ENCODE measurements at regions not wholly inside any gene's neighbourhood (a gene's known extent, or its start where the extent isn't known, plus 50 kb on each side); places are given as distances from the start of the nearest gene placed in this dataset.
"Not testable (repeated sequence)": the region's sequence is repeated elsewhere in the genome, so short reads cannot be mapped to it uniquely, and the experiment has no call there.

DNA sequence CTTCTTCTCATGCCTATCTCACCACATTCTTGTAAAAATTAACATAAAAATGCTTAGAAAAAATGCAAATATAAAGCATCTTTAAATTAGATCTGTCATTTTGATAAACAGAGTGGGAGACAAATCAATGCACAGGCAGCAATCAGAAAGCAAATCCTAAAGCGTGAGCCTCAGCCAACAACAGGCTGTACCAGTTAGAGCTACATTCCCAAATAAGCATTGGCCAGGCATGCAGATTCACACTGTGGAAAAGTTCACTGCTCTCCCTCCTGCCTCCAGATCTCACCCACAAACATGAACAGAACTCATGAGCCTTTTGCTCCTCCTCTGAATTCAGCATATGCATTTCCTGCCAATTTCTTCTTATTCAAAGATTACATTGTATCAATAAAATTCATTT, 115.2 kb upstream of the FAT3 start:
- peak; percentile 12 for DNase-seq

DNA sequence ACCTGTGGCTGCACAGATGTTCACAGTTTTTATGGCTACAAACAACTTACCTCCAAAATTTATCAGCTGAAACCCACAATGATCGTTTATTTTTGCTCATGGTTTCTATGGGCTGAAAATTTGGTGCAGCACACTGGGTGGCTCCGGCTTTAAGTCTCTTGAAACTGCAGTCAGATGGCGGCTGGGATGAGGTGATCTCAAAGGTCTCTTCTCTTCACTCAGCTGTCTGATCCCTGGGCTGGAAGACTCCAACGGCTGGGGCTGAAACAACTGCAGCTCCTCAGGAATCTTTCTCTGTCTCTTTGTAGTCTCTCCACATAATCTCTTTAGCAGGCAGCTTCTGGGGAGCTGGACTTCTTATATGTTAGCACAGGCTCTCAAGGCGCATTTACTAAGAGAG, 117.3 kb upstream of the FAT3 start:
- DNase-seq: no peak

GRCh38 chr11:92104349-92104748, 120.3 kb upstream of the FAT3 start:
- peak; percentile 8 for DNase-seq

DNA sequence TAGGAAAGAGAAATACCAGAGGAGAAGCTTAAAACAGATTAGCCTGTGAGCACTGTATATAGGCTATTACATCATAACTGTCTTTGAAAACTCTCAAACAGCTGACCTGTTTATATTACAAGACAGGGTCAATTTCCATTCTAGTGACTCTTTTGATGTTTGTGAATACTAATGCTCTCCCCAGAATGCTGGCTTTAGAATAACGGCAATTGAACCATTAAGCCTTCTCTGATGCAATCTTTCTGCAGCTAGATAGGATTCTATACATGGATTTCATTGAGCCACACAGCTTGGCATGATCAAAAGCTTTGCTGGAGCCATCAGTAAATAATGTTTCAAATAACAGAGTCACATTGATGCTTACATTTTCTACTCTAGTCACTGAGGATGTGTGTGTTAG, 122.7 kb upstream of the FAT3 start:
- DNase-seq: no peak

DNA sequence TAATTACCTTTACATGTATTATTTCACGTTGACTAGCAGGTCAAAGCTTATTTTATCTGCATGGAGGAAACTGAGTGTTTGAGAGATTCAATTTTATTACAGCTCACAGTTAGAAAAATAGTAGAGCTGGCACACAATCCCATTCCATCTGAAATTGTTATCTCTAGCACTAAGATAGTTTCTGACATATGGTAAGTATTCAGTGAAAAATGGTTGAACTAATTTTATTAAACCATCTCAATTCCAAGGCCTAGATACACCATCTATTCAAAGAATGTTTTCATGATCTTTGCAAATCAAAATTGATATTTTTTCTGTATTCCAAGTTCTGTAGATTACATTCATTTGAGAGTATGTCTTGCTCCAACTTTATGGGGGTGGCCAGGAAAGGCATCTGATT, 125.4 kb upstream of the FAT3 start:
- no peak for DNase-seq

DNA sequence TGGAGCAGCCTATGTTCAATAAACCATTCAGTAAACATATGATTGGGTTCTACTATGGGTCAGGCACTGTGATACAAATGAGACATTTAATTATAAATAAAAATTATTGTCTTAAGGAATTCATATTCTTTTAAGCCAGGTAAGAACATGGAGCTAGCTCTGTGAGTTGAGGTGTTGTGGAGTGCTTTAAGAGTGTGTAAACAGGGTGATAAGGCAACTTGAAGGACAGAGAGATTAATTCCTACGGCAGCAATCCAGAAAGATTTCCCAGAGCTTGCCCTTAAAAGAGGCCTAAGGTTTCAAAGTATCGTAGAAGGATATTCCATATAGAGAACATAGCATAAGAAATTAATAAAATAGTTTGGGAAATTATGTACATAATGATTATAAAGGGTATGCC, 126.4 kb upstream of the FAT3 start:
- no peak for DNase-seq

- no peak for DNase-seq
Measured at GRCh38 chr11:92087725-92088537, 136.7 kb upstream of the FAT3 start.

DNA sequence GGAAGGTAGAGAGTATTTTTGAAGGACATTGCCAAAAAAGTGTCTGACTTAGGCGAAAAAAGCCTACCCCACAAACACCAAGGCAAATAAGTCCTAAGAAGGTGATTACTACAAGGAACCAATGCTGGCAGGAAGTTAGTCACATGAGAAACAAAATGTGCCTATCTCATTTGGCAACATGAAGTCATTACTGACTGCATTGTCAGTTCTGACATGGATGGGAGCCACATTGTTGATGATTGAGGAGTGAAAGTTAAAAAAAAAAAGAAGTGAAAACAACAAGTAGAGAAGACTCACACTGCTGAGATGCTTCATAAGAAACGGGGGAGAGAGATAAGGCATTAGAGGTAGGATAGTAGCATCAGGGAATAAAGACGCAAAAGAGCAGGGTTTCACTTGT, 141.5 kb upstream of the FAT3 start:
- no peak for DNase-seq

GRCh38 chr11:92082652-92083051, 142.0 kb upstream of the FAT3 start:
- no peak for DNase-seq

DNA sequence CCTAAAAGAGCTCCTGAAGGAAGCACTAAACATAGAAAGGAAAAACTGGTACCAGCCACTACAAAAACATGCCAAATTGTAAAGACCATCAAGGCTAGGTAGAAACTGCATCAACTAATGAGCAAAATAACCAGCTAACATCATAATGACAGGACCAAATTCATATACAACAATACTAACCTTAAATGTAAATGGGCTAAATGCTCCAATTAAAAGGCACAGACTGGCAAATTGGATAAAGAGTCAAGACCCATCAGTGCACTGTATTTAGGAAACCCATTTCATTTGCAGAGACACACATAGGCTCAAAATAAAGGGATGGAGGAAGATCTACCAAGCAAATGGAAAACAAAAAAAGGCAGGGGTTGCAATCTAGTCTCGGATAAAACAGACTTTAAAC, 150.1 kb upstream of the FAT3 start:
- DNase-seq: not testable (repeated sequence)

DNA sequence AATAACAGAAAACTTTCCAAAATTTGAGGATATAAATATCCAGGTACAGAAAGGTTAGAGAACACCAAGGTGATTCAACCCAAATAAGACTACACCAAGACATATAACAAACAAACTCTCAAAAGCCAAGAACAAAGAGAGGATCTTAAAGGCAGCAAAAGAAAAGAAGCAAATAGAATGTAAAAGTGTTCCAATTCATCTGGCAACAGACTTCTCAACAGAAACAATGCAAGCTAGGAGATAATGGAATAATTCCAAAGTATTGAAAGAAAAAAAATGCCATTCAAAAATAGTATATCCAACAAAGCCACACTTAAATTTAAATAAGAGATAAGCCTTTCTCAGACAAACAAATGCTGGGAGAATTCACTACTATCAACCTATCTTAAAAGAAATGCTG, 153.0 kb upstream of the FAT3 start:
- DNase-seq: no peak

GRCh38 chr11:92070026-92070889, 154.4 kb upstream of the FAT3 start:
- DNase-seq: no peak

DNA sequence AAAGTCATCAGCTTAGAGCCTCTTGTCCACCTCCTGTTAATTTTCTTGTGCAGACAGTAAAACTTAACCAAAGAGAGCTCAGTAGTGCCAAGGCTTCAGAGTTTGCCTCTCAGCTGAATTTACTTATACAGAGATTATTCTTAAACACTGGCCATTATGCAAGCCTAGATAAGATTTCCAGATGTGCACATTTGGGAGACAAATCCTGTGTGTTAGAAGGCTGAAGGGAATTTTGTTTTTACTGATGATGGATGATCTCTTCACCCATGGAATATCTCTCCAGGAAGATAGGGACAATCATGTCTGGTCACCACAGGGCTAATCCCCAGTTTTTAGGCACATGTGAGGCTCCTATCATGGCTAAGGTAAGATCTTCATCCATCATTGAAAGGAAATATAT, 157.6 kb upstream of the FAT3 start:
- DNase-seq: no peak

GRCh38 chr11:92061456-92062062, 163.1 kb upstream of the FAT3 start:
- DNase-seq: no peak

GRCh38 chr11:92057849-92058442, 166.7 kb upstream of the FAT3 start:
- no peak for DNase-seq

- DNase-seq: peak; percentile 62
Measured at GRCh38 chr11:92053216-92053615, 171.4 kb upstream of the FAT3 start.

- no peak for DNase-seq
Measured at GRCh38 chr11:92050305-92050704, 174.3 kb upstream of the FAT3 start.

DNA sequence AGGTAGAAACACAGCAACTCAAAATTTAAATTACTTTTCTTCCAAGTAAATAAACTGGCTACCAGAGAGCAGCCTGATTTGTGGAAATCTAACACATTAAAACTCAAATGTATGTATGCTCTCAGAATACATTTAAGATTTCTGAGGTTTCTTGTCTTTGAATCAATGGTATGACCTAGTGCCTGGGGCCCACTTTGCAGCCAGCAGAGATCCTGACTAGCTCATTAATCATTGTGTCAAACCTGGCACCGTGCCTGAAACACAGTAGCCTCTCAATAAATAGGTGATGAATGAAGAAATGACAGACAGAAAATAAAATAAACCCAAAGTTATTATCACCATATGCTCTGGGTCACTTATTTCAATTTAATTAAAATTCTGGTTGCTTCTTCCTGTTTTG, 176.2 kb upstream of the FAT3 start:
- DNase-seq: peak; percentile 19

DNA sequence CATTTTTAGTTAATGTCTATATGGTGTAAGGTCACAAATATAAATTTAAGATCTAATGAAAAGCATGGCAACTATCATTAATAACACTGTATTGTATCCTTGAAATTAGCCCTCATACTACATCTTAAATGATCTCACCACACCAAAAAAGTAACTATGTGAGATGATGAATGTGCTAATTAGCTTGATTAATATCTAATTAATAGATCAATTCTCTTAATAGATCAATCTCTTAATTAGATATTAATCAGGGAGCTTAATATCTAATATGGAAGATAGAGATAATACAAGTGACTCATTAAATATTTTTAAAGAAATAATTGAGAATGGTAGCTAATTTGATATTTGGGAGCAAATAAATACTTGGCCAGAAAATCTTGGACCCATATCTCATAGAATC, 178.5 kb upstream of the FAT3 start:
- DNase-seq: no peak

DNA sequence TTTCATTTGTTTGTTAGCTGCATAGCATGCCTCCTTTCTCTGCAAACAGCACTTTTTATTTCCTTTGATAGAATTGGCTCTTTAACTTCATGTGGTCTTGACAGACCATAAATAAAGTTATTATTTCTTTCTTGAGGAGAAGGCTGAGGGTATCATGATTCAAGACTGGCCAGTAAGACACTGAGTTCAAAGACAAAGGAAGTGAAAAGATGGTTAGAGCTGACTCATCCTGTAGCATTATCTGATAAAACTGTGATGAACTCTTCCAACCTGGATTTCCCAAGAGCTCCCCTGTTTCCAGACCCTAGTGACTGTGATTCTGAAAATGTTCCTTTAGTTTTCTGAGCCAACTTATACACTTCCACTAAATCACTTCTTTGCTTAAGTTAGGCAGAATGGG, 179.3 kb upstream of the FAT3 start:
- DNase-seq: peak; percentile 14

DNA sequence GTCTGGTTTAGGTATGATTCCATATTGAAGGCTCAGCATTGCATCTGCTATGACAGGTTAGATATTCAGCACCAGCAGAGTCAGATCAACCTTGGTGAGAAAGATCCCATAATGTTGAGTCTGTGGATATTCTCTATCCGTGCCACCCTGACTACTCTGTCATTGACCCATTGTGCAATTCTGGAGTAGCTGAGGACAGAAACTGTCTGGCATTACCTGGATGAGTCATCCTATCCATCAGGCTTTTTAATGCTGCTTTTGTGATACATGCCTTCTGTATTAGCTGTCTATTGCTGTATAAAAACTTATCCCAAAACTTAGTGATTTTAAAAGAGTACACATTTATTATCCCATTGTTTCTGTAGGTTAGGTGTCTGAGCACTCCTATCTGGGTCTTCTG, 189.1 kb upstream of the FAT3 start:
- DNase-seq: no peak

DNA sequence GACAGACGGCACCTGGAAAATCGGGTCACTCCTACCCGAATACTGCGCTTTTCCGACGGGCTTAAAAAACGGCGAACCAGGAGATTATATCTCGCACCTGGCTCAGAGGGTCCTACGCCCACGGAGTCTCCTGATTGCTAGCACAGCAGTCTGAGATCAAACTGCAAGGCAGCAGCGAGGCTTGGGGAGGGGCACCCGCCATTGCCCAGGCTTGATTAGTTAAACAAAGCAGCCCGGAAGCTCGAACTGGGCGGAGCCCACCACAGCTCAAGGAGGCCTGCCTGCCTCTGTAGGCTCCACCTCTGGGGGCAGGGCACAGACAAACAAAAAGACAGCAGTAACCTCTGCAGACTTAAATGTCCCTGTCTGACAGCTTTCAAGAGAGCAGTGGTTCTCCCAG, 197.5 kb upstream of the FAT3 start:
- DNase-seq: not testable (repeated sequence)

- no peak for DNase-seq
Measured at GRCh38 chr11:92026664-92027063, 198.0 kb upstream of the FAT3 start.
